ENCODE measurements at regions not wholly inside any gene's neighbourhood (a gene's known extent, or its start where the extent isn't known, plus 50 kb on each side); places are given as distances from the start of the nearest gene placed in this dataset.

- H3K4me2 ChIP-seq (replicated peaks; ENCODE audit: extremely low read depth, low read length, poor library complexity, severe bottlenecking), result no peak overlapping the region
Measured at GRCh38 chr3:76181213-76181612, 395.9 kb upstream of the ZNF717 start.

GRCh38 chr3:76198086-76198485 is 412.7 kb upstream of the ZNF717 start:
- Histone ChIP-seq H3K27ac (ENCODE audit: low read depth in 1 of 2, low read length in 2 of 2) (no peak overlapping the region), H3K4me2 (replicated peaks; ENCODE audit: extremely low read depth, low read length, poor library complexity, severe bottlenecking) (no peak overlapping the region), H3K9me3 (replicated peaks in 1 of 2; ENCODE audit: control insufficient read depth in 1 of 2, insufficient read depth in 1 of 2, low read length in 2 of 2) (peaks cover 0 to 6% of the 10 kb centered on the region in 2 donors), H3K79me2 (ENCODE audit: insufficient read depth, low read length) (no peaks in the 10 kb centered on the region), H3K9ac (ENCODE audit: insufficient read depth, low read length, poor library complexity, severe bottlenecking) (no peak overlapping the region), H3K36me3 (replicated peaks in 1 of 2; ENCODE audit: control insufficient read depth in 1 of 2, insufficient read depth in 2 of 2, low read length in 2 of 2) (no peaks in the 10 kb centered on the region), H4K20me1 (ENCODE audit: insufficient read depth, low read length) (no peaks in the 10 kb centered on the region), H2AFZ (ENCODE audit: insufficient read depth, low read depth, low read length, poor library complexity, severe bottlenecking) (no peak overlapping the region), H3K4me1 (ENCODE audit: control insufficient read depth in 1 of 2, insufficient read depth in 2 of 2, low read length in 2 of 2) (no peaks in the 10 kb centered on the region), H3K27me3 (ENCODE audit: control insufficient read depth in 2 of 2, insufficient read depth in 2 of 2, low read length in 2 of 2) (no peaks in the 10 kb centered on the region), H3K4me3 (replicated peaks in 1 of 3; ENCODE audit: low read depth in 2 of 3, low read length in 3 of 3) (no peak overlapping the region)
- intact Hi-C loops (cut with micrococcal nuclease), result no loop called here
- Mint-ChIP-seq H3K27ac (no peak overlapping the region), H3K9me3 (peaks cover 0 to 2% (median 0%) of the 10 kb centered on the region in 7 donors), H3K4me1 (no peaks in the 10 kb centered on the region), H3K4me3 (no peak overlapping the region), H3K27me3 (ENCODE audit: low read depth in 3 of 3) (peaks cover 0 to 2% (median 0%) of the 10 kb centered on the region in 3 donors), H3K36me3 (no peaks in the 10 kb centered on the region)
- TF ChIP-seq, protein P1, sequence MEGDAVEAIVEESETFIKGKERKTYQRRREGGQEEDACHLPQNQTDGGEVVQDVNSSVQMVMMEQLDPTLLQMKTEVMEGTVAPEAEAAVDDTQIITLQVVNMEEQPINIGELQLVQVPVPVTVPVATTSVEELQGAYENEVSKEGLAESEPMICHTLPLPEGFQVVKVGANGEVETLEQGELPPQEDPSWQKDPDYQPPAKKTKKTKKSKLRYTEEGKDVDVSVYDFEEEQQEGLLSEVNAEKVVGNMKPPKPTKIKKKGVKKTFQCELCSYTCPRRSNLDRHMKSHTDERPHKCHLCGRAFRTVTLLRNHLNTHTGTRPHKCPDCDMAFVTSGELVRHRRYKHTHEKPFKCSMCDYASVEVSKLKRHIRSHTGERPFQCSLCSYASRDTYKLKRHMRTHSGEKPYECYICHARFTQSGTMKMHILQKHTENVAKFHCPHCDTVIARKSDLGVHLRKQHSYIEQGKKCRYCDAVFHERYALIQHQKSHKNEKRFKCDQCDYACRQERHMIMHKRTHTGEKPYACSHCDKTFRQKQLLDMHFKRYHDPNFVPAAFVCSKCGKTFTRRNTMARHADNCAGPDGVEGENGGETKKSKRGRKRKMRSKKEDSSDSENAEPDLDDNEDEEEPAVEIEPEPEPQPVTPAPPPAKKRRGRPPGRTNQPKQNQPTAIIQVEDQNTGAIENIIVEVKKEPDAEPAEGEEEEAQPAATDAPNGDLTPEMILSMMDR (IDR thresholded peaks at IDR 0.05), result no peak
- WGBS (ENCODE audit: insufficient coverage), result no CpG with 5 or more reads among the region's 1 CpG
- no peak for DNase-seq

More at GRCh38 chr3:76181213-76181612, 395.9 kb upstream of the ZNF717 start:
- H3K9me3 ChIP-seq (replicated peaks in 1 of 2; ENCODE audit: control insufficient read depth in 1 of 2, insufficient read depth in 1 of 2, low read length in 2 of 2), result peaks cover 0 to 5% of the 10 kb centered on the region in 2 donors
- H3K9ac ChIP-seq (ENCODE audit: insufficient read depth, low read length, poor library complexity, severe bottlenecking), result no peak overlapping the region
- no CpG with 5 or more reads among the region's 2 CpGs for WGBS (ENCODE audit: insufficient coverage)
- Mint-ChIP-seq H3K27ac (no peak overlapping the region), H3K27me3 (ENCODE audit: low read depth in 3 of 3) (no peaks in the 10 kb centered on the region), H3K36me3 (no peaks in the 10 kb centered on the region), H3K4me1 (no peaks in the 10 kb centered on the region), H3K9me3 (peaks cover 0 to 10% (median 2%) of the 10 kb centered on the region in 7 donors), H3K4me3 (no peak overlapping the region)
- no peak for DNase-seq
- H4K20me1 ChIP-seq (ENCODE audit: insufficient read depth, low read length), result no peaks in the 10 kb centered on the region
- no peaks in the 10 kb centered on the region for H3K4me1 ChIP-seq (ENCODE audit: control insufficient read depth in 1 of 2, insufficient read depth in 2 of 2, low read length in 2 of 2)
- no peak overlapping the region for H2AFZ ChIP-seq (ENCODE audit: insufficient read depth, low read depth, low read length, poor library complexity, severe bottlenecking)
- TF ChIP-seq, protein P1 (IDR thresholded peaks at IDR 0.05), result no peak
- intact Hi-C loops (cut with micrococcal nuclease), result no loop called here
- no peaks in the 10 kb centered on the region for H3K79me2 ChIP-seq (ENCODE audit: insufficient read depth, low read length)
- no peak overlapping the region for H3K4me3 ChIP-seq (replicated peaks in 1 of 3; ENCODE audit: low read depth in 2 of 3, low read length in 3 of 3)
- no peak overlapping the region for H3K27ac ChIP-seq (ENCODE audit: low read depth in 1 of 2, low read length in 2 of 2)
- H3K27me3 ChIP-seq (ENCODE audit: control insufficient read depth in 2 of 2, insufficient read depth in 2 of 2, low read length in 2 of 2), result no peaks in the 10 kb centered on the region
- H3K36me3 ChIP-seq (replicated peaks in 1 of 2; ENCODE audit: control insufficient read depth in 1 of 2, insufficient read depth in 2 of 2, low read length in 2 of 2), result no peaks in the 10 kb centered on the region
